ENCODE measurements at regions not wholly inside any gene's neighbourhood (a gene's known extent, or its start where the extent isn't known, plus 50 kb on each side); places are given as distances from the start of the nearest gene placed in this dataset.

GRCh38 chr1:95548211-95548610, 314.2 kb downstream of the RWDD3 start:
- intact Hi-C loops (cut with micrococcal nuclease), result no loop called here
- Mint-ChIP-seq H3K27ac (no peak overlapping the region), H3K4me1 (ENCODE audit: low read depth) (no peaks in the 10 kb centered on the region), H3K9me3 (peaks cover 2% of the 10 kb centered on the region), H3K36me3 (ENCODE audit: low read depth) (no peaks in the 10 kb centered on the region), H3K4me3 (no peak overlapping the region), H3K27me3 (peaks cover 2% of the 10 kb centered on the region)
- ATAC-seq (no peak), DNase-seq (no peak)
- CTCF ChIA-PET, result no interaction called here
- no peak for TF ChIP-seq CTCF (IDR thresholded peaks at IDR 0.05)
- POLR2A ChIA-PET, result no interaction called here

GRCh38 chr1:95551201-95551600, 317.2 kb downstream of the RWDD3 start:
- TF ChIP-seq CTCF (IDR thresholded peaks at IDR 0.05), result no peak
- DNase-seq, result no peak
- Mint-ChIP-seq H3K27ac (no peak overlapping the region), H3K4me1 (ENCODE audit: low read depth) (no peaks in the 10 kb centered on the region), H3K4me3 (no peak overlapping the region), H3K27me3 (peaks cover 2% of the 10 kb centered on the region), H3K36me3 (ENCODE audit: low read depth) (no peaks in the 10 kb centered on the region), H3K9me3 (peaks cover 3% of the 10 kb centered on the region)
- intact Hi-C loops (cut with micrococcal nuclease), result no loop called here
- ChIA-PET POLR2A (no interaction called here), CTCF (no interaction called here)
- ATAC-seq, result no peak

GRCh38 chr1:95553595-95553994, 319.6 kb downstream of the RWDD3 start:
- Mint-ChIP-seq H3K9me3 (peaks cover 11% of the 10 kb centered on the region), H3K4me1 (ENCODE audit: low read depth) (no peaks in the 10 kb centered on the region), H3K4me3 (no peak overlapping the region), H3K27me3 (peaks cover 2% of the 10 kb centered on the region), H3K36me3 (ENCODE audit: low read depth) (no peaks in the 10 kb centered on the region), H3K27ac (no peak overlapping the region)
- CTCF ChIA-PET, result no interaction called here
- DNase-seq (no peak), ATAC-seq (no peak)
- TF ChIP-seq CTCF (IDR thresholded peaks at IDR 0.05), result no peak
- intact Hi-C loops (cut with micrococcal nuclease), result no loop called here
- POLR2A ChIA-PET, result no interaction called here

- H3K4me1 Mint-ChIP-seq (ENCODE audit: low read depth), result no peaks in the 10 kb centered on the region
- CTCF ChIA-PET, result interaction anchor here (1.5 kb wide), 1 partner anchor 8 kb away, joined by 3 read pairs; no protein-coding TSS in a partner anchor
- ATAC-seq (no peak), DNase-seq (no peak)
- no peak overlapping the region for H3K4me3 Mint-ChIP-seq
- POLR2A ChIA-PET, result no interaction called here
- H3K27ac Mint-ChIP-seq, result no peak overlapping the region
- intact Hi-C loops (cut with micrococcal nuclease), result no loop called here
- peaks cover 11% of the 10 kb centered on the region for H3K9me3 Mint-ChIP-seq
- TF ChIP-seq CTCF (IDR thresholded peaks at IDR 0.05), result no peak
- peaks cover 2% of the 10 kb centered on the region for H3K27me3 Mint-ChIP-seq
- no peaks in the 10 kb centered on the region for H3K36me3 Mint-ChIP-seq (ENCODE audit: low read depth)
Measured at GRCh38 chr1:95554408-95554807, 320.4 kb downstream of the RWDD3 start.

GRCh38 chr1:95558791-95559190, 324.8 kb downstream of the RWDD3 start:
- Mint-ChIP-seq H3K27ac (no peak overlapping the region), H3K4me1 (ENCODE audit: low read depth) (no peaks in the 10 kb centered on the region), H3K36me3 (ENCODE audit: low read depth) (no peaks in the 10 kb centered on the region), H3K27me3 (no peaks in the 10 kb centered on the region), H3K9me3 (peaks cover 9% of the 10 kb centered on the region), H3K4me3 (no peak overlapping the region)
- no peak for DNase-seq
- POLR2A ChIA-PET, result no interaction called here
- CTCF ChIA-PET, result no interaction called here
- no peak for ATAC-seq
- intact Hi-C loops (cut with micrococcal nuclease), result no loop called here
- no peak for TF ChIP-seq CTCF (IDR thresholded peaks at IDR 0.05)

Measured in activated CD8-positive, alpha-beta T cell treated with anti-CD3 and anti-CD28 coated beads for 36 hours (primary cell).